ENCODE measurements at regions not wholly inside any gene's neighbourhood (a gene's known extent, or its start where the extent isn't known, plus 50 kb on each side); places are given as distances from the start of the nearest gene placed in this dataset.
"Not testable (repeated sequence)": the region's sequence is repeated elsewhere in the genome, so short reads cannot be mapped to it uniquely, and the experiment has no call there.

DNA sequence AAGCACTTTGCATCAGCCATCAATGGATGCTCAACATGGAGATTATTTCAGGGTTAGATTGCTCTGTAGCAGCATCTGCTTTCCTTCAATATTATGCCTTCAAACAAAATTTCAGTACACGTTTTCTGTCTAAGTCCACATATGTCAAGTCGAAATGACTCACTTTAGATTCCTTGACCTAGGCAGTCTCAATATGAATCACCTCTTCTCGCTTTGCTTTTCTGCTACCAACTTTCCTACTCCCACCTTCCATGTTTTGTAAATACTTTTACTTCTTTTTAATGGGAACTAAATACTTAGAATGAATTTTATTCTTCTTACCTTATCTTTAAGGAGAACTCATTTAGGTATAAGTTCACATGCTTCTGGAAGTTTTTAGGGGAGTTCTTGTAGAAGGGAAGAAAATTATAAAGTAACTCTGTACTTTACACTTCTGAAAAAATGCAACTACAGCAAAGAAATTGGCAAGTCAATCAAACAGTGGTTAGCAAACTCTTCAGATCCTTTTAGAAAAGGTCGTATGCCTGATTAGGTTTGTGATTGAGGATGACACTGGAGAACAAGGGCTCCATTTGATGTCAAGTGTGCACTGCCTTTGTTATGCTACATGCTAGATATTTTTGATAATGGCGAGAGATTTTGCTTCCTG, 478.5 kb upstream of the SMARCA2 start:
- no peak for DNase-seq (ENCODE audit: low read depth in 2 of 3, low spot score in 1 of 3)

- no peak for DNase-seq (ENCODE audit: low read depth in 2 of 3, low spot score in 1 of 3)
Observed at GRCh38 chr9:1538301-1538700, 476.8 kb upstream of the SMARCA2 start.

GRCh38 chr9:1539216-1539615, 475.9 kb upstream of the SMARCA2 start:
- no peak for DNase-seq (ENCODE audit: low read depth in 2 of 3, low spot score in 1 of 3)

DNA sequence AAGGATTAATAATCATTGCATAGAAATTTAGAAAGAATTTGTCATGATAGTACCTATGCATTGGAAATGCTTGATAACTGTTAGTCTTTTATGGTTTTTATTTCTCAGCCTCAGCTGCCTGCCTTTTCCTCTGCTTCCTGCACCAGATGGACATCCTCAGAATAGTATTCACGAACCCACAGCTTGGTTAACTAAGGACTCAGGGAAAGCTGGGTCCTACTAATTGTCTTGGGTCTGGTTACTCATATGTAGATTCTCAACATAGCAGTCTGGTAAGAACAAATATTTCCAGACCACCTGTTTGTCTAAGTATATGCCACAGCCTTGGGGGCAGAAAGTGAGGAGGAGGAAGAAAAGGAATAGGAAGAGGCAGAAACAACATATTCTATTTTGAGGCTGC, 464.5 kb upstream of the SMARCA2 start:
- no peak for DNase-seq (ENCODE audit: low read depth in 2 of 3, low spot score in 1 of 3)

- DNase-seq (ENCODE audit: low read depth in 2 of 3, low spot score in 1 of 3), result no peak
Observed at GRCh38 chr9:1554081-1555035, 460.8 kb upstream of the SMARCA2 start.

DNA sequence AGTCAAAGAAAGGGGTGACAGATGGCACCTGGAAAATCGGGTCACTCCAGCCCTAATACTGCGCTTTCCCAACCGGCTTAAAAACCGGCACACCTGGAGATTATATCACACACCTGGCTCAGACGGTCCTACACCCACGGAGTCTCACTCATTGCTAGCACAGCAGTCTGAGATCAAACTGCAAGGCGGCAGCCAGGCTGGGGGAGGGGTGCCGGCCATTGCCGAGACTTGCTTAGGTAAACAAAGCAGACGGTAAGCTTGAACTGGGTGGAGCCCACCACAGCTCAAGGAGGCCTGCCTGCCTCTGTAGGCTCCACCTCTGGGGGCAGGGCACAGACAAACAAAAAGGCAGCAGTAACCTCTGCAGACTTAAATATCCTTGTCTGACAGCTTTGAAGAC, 456.5 kb upstream of the SMARCA2 start:
- not testable (repeated sequence) for DNase-seq (ENCODE audit: low read depth in 2 of 3, low spot score in 1 of 3)

DNA sequence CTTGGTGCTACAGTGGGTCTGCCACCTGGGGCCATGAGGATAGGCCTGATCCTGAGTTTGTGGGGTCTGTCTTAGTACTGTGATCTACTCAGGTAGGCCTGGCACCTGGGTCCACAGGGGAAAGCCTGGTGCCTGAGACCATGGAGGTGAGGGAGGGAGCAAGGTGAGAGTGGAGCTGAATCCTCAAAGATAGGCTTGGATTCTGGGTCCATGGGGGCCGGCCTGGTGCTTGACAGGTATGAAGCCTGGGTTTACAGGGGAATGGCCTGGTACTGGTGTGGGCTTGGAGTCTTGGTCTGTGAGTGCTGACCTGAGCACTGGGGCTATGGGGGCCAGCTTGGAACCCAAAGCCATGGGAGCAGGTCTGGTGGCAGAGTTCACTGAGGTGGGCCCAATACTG, 439.2 kb upstream of the SMARCA2 start:
- DNase-seq (ENCODE audit: low read depth in 2 of 3, low spot score in 1 of 3), result no peak

DNA sequence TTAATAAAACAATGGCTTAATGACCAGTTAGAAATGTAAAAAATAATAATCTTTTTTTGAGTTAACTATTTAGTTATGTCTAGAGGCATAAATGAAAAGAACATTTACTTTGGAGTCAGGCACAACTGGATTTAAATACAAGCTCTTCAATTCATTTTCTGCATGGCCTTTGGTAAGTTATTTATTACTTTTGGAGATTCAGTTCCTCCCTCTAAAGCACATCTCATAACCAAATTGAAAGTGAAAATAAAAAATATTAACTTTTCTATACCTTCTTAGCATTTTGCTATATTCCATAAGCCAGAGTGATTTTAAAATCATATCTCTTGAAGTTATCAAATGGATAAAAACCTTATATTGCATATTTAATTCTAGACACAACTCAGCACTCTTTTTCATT, 434.9 kb upstream of the SMARCA2 start:
- no peak for DNase-seq (ENCODE audit: low read depth in 2 of 3, low spot score in 1 of 3)

DNA sequence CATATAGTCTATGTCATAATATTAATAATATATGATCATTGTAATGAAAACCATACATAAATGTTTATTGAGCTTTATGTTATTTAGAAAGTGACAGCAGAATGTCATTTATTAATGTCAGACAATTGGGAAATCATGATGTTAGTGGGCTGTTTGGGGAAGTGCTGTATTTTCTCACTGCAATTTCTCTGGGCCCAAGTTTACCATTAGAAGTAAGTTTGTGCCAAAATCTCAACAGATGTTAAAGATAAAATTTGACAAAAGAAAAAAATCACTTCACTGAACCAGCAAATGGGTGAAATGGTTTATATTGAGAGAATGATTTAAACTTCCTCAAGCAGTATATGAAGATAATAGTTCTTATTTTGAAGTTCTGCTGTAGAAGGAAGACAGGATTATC, 433.2 kb upstream of the SMARCA2 start:
- DNase-seq (ENCODE audit: low read depth in 2 of 3, low spot score in 1 of 3), result no peak

GRCh38 chr9:1591310-1591709, 423.8 kb upstream of the SMARCA2 start:
- no peak for DNase-seq (ENCODE audit: low read depth in 2 of 3, low spot score in 1 of 3)

DNA sequence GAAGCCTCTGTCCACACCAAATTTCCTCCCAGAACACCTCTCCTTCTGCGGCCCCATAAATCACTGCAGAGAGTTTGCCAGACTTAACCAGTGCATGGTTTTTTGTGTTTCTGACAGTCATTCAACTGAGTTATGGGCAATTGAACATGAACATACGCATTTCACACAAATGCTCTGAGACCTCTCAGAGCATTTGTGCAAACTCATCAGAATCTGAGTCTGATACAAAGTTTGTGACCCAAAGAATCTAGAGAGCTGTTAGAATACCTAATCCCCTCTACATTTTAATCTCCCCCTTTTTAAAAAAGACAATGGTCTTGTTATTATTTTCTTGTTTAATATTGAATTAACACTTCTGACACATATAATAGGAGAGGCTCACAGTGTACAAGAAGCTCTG, 416.9 kb upstream of the SMARCA2 start:
- DNase-seq (ENCODE audit: low read depth in 2 of 3, low spot score in 1 of 3), result no peak

- no peak for DNase-seq (ENCODE audit: low read depth in 2 of 3, low spot score in 1 of 3)
Observed at GRCh38 chr9:1599961-1600360, 415.2 kb upstream of the SMARCA2 start.

GRCh38 chr9:1604942-1605560, 410.1 kb upstream of the SMARCA2 start:
- no peak for DNase-seq (ENCODE audit: low read depth in 2 of 3, low spot score in 1 of 3)

GRCh38 chr9:1606253-1606652, 408.9 kb upstream of the SMARCA2 start:
- no peak for DNase-seq (ENCODE audit: low read depth in 2 of 3, low spot score in 1 of 3)

GRCh38 chr9:1612886-1613285, 402.3 kb upstream of the SMARCA2 start:
- no peak for DNase-seq (ENCODE audit: low read depth in 2 of 3, low spot score in 1 of 3)

GRCh38 chr9:1617419-1617818, 397.7 kb upstream of the SMARCA2 start:
- no peak for DNase-seq (ENCODE audit: low read depth in 2 of 3, low spot score in 1 of 3)

DNA sequence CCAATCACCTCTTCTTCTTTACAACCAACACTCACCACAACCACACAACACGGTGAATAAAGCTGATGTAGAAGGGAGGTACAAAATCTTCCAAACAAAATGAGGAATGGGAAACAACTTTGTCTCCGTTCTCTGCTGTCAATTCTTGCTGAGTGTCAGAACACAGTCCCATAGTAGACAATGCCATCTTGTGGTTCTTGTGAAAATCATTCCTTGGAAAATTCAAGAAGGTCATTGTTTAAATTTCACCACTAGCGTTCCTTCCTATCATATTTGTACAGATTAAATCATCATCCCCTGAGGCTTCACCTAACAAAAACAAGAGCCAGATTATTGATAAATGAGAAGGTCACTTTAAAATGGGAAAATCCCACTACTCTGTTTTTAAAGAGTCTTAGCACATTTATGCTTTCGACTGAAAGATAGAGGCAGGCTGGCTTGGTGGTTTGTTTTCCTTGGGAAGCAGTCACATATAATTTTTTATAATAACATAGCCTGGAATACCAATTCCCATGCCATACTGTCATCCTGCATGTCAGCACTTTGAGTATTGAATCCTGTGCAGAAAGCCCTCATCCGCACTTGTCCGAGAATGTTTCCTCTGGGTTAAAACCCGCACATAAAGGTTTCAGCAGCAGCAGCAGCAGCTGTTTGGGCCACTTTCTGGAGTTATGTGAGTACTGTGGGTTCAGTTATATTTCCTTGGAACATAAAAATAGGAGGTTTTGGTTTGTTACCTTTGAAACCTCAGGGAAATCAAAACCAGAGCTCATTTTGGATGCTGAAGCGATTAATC, 395.0 kb upstream of the SMARCA2 start:
- DNase-seq (ENCODE audit: low read depth in 2 of 3, low spot score in 1 of 3), result no peak

DNA sequence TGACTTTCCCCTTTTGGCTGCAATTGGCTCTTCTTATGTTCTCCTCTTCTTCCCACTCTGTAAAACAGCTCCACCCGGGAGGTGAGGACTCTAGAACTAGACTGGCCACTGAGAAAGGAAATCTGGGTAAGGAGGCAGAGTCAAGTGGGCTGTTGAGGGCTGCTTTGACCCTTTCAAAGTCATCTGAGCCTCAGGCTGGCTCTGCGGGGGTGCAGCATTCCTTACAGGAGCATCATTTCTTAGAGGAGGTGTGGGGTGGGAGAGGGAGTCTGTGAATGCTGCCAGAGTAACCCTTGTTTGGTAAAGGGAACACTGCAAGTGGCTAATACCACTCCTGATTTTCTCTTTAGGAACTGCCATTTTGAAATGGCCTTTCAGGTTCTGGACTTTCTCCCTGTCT, 377.7 kb upstream of the SMARCA2 start:
- no peak for DNase-seq (ENCODE audit: low read depth in 2 of 3, low spot score in 1 of 3)

GRCh38 chr9:1639166-1639565, 376.0 kb upstream of the SMARCA2 start:
- DNase-seq (ENCODE audit: low read depth in 2 of 3, low spot score in 1 of 3), result no peak

DNA sequence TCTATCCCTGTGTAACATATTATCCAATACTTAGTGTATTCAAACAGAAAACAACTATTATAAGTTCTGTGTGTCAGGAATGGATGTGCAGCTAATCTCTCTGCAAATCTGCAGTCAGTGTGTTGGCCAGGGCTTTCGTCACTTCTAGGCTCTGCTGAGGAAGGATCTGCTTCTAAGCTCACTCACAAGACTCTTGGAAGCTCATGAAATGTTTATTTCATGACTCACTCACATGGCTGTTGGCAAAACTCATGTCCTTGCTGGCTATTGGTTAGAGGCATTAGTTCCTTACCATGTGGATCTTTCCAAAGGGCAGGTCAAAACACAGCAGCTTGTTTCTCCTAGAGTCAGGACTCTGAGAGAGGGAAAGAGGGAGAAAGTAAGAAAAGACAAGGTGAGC, 367.4 kb upstream of the SMARCA2 start:
- DNase-seq (ENCODE audit: low read depth in 2 of 3, low spot score in 1 of 3), result no peak

DNA sequence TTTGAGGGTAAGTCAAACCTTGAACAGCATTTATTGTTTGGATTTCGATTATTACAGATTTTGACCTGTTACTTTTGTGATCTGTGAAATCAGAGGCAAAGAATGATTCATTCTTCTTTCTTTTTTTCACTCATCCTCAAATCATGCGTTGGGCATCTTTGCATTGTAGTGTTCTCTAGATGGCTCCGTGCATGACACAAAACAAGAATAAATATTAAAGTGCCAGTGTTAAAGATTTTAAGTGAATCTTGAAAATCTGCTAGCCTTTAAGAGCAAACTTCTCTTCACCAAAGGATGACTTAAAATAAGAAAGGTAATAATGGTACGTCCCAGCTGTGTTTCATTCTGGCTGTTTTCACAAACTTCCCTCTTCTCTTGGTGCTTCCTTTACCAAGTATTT, 361.9 kb upstream of the SMARCA2 start:
- DNase-seq (ENCODE audit: low read depth in 2 of 3, low spot score in 1 of 3), result no peak

Data from stimulated activated CD4-positive, alpha-beta T cell treated with anti-CD3 and anti-CD28 coated beads, Interleukin-12 subunit alpha, Interleukin-12 subunit beta, amount 100 ng/mL, for 48 hours (primary cell).